ENCODE measurements at regions not wholly inside any gene's neighbourhood (a gene's known extent, or its start where the extent isn't known, plus 50 kb on each side); places are given as distances from the start of the nearest gene placed in this dataset.
"Not testable (repeated sequence)": the region's sequence is repeated elsewhere in the genome, so short reads cannot be mapped to it uniquely, and the experiment has no call there.

- Histone ChIP-seq H3K27me3 (ENCODE audit: control insufficient read depth, insufficient read depth, low read length) (no peaks in the 10 kb centered on the region), H3K9ac (ENCODE audit: low read length) (no peak overlapping the region), H3K4me3 (ENCODE audit: low read depth, low read length) (no peak overlapping the region), H3K9me3 (ENCODE audit: control insufficient read depth, insufficient read depth, low read depth, low read length) (peaks cover 8% of the 10 kb centered on the region; the same call in 1 of the 2 replicates), H3K36me3 (ENCODE audit: control insufficient read depth, insufficient read depth, low read length) (no peaks in the 10 kb centered on the region), H3K4me1 (ENCODE audit: control insufficient read depth, insufficient read depth, low read length) (no peaks in the 10 kb centered on the region; the same call in 1 of the 2 replicates), H3K27ac (ENCODE audit: low read depth, low read length) (no peak overlapping the region)
Measured at GRCh38 chr10:29826221-29826620, 191.4 kb upstream of the SVIL start.

GRCh38 chr10:29823553-29824080 lies 188.8 kb upstream of the SVIL start:
- H3K36me3 ChIP-seq (ENCODE audit: control insufficient read depth, insufficient read depth, low read length), result no peaks in the 10 kb centered on the region
- H3K9me3 ChIP-seq (ENCODE audit: control insufficient read depth, insufficient read depth, low read depth, low read length), result no peaks in the 10 kb centered on the region
- H3K4me1 ChIP-seq (ENCODE audit: control insufficient read depth, insufficient read depth, low read length), result no peaks in the 10 kb centered on the region; the same call in 1 of the 2 replicates
- H3K9ac ChIP-seq (ENCODE audit: low read length), result no peak overlapping the region
- H3K27me3 ChIP-seq (ENCODE audit: control insufficient read depth, insufficient read depth, low read length), result no peaks in the 10 kb centered on the region
- H3K27ac ChIP-seq (ENCODE audit: low read depth, low read length), result no peak overlapping the region
- H3K4me3 ChIP-seq (ENCODE audit: low read depth, low read length), result no peak overlapping the region

- Histone ChIP-seq H3K4me1 (ENCODE audit: control insufficient read depth, insufficient read depth, low read length) (no peaks in the 10 kb centered on the region; the same call in 1 of the 2 replicates), H3K4me3 (ENCODE audit: low read depth, low read length) (no peak overlapping the region), H3K9ac (ENCODE audit: low read length) (no peak overlapping the region), H3K27me3 (ENCODE audit: control insufficient read depth, insufficient read depth, low read length) (no peaks in the 10 kb centered on the region), H3K27ac (ENCODE audit: low read depth, low read length) (no peak overlapping the region), H3K36me3 (ENCODE audit: control insufficient read depth, insufficient read depth, low read length) (no peaks in the 10 kb centered on the region), H3K9me3 (ENCODE audit: control insufficient read depth, insufficient read depth, low read depth, low read length) (no peaks in the 10 kb centered on the region)
Measured at GRCh38 chr10:29820890-29821461, 186.2 kb upstream of the SVIL start.

- H3K4me1 ChIP-seq (ENCODE audit: control insufficient read depth, insufficient read depth, low read length), result no peaks in the 10 kb centered on the region; the same call in 1 of the 2 replicates
- H3K9ac ChIP-seq (ENCODE audit: low read length), result no peak overlapping the region
- H3K36me3 ChIP-seq (ENCODE audit: control insufficient read depth, insufficient read depth, low read length), result no peaks in the 10 kb centered on the region
- H3K9me3 ChIP-seq (ENCODE audit: control insufficient read depth, insufficient read depth, low read depth, low read length), result no peaks in the 10 kb centered on the region
- H3K27ac ChIP-seq (ENCODE audit: low read depth, low read length), result no peak overlapping the region
- H3K4me3 ChIP-seq (ENCODE audit: low read depth, low read length), result no peak overlapping the region
- no peaks in the 10 kb centered on the region for H3K27me3 ChIP-seq (ENCODE audit: control insufficient read depth, insufficient read depth, low read length)
Measured at GRCh38 chr10:29816801-29817558, 182.2 kb upstream of the SVIL start.

DNA sequence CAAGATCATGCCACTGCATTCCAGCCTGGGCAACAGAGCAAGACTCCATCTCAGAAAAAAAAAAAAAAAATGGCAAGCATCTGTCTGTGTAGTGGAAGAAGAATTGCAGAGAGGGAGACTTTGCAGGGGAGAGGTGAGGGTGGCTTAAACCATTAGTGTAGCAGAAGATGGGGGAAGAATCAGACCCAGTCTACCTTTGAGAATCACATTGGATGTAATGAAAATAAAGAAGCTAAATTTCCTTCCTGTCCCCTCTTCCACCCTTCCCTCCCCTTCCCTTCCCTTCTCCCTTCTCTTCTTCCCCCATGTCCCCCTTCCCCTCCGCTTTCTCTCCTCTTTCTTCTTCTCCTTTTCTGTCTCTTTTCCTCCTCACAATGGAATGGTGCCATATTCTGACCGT lies 180.8 kb upstream of the SVIL start:
- Histone ChIP-seq H3K27me3 (ENCODE audit: control insufficient read depth, insufficient read depth, low read length) (no peaks in the 10 kb centered on the region), H3K4me1 (ENCODE audit: control insufficient read depth, insufficient read depth, low read length) (no peaks in the 10 kb centered on the region; the same call in 1 of the 2 replicates), H3K27ac (ENCODE audit: low read depth, low read length) (no peak overlapping the region), H3K4me3 (ENCODE audit: low read depth, low read length) (no peak overlapping the region), H3K9me3 (ENCODE audit: control insufficient read depth, insufficient read depth, low read depth, low read length) (no peaks in the 10 kb centered on the region), H3K36me3 (ENCODE audit: control insufficient read depth, insufficient read depth, low read length) (no peaks in the 10 kb centered on the region), H3K9ac (ENCODE audit: low read length) (no peak overlapping the region)

DNA sequence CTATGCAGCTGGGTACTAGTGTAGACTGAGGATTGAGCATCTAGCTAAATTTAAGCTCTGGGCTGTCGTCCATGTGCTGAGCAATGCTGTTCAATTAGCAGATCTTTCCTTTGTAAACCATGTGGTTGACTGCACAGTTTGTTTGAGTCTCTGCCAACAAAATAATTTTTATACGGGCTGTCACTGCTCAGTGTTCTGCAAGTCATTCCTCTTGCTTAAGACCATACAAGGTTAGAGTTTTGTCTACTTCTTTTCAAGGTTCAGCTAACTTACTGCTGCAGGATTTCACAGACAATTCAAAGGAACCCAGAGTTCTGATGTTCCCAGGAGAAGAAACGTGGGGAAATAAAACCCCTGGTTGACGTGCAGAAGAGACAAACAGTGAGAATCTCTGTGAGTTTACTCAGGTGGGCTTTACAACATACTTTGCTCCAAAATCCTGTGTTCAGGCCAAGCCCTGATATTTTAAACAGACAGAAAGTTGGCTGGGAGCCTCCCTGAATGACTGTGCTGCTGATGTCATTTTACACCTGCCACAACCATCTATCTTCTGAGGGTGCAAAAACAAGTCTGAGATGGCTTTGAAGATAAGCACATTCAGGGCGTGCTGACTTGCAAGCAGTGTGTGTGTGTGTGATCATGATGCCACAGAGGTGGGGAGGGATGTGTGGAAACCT lies 177.1 kb upstream of the SVIL start:
- Histone ChIP-seq H3K36me3 (ENCODE audit: control insufficient read depth, insufficient read depth, low read length) (no peaks in the 10 kb centered on the region), H3K27ac (ENCODE audit: low read depth, low read length) (no peak overlapping the region), H3K9ac (ENCODE audit: low read length) (no peak overlapping the region), H3K4me1 (ENCODE audit: control insufficient read depth, insufficient read depth, low read length) (no peaks in the 10 kb centered on the region), H3K9me3 (ENCODE audit: control insufficient read depth, insufficient read depth, low read depth, low read length) (no peaks in the 10 kb centered on the region), H3K27me3 (ENCODE audit: control insufficient read depth, insufficient read depth, low read length) (no peaks in the 10 kb centered on the region), H3K4me3 (ENCODE audit: low read depth, low read length) (no peak overlapping the region)

DNA sequence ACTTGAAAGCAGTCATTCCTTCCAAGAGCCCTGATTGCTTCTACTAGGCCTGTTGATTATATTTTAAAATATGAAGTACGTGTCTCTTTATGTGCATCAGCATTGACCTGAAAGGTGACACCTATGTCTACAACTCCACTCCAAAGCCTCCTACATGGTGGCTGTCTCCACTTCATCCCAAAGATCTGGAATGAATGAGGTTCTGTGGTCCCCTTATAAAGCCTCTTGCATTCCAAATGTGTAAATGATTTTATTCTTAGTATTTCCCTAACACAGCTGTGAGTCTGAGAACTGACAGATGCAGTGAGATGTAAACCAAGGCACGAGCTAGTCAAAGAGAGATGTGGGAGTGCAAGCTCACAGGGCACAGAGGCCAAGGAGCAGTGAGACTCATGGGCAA lies 176.0 kb upstream of the SVIL start:
- no peaks in the 10 kb centered on the region for H3K27me3 ChIP-seq (ENCODE audit: control insufficient read depth, insufficient read depth, low read length)
- H3K36me3 ChIP-seq (ENCODE audit: control insufficient read depth, insufficient read depth, low read length), result no peaks in the 10 kb centered on the region
- no peaks in the 10 kb centered on the region for H3K4me1 ChIP-seq (ENCODE audit: control insufficient read depth, insufficient read depth, low read length)
- H3K27ac ChIP-seq (ENCODE audit: low read depth, low read length), result no peak overlapping the region
- no peak overlapping the region for H3K9ac ChIP-seq (ENCODE audit: low read length)
- no peak overlapping the region for H3K4me3 ChIP-seq (ENCODE audit: low read depth, low read length)
- no peaks in the 10 kb centered on the region for H3K9me3 ChIP-seq (ENCODE audit: control insufficient read depth, insufficient read depth, low read depth, low read length)

- H3K9me3 ChIP-seq (ENCODE audit: control insufficient read depth, insufficient read depth, low read depth, low read length); H3K9ac ChIP-seq (ENCODE audit: low read length); H3K27ac ChIP-seq (ENCODE audit: low read depth, low read length); H3K4me3 ChIP-seq (ENCODE audit: low read depth, low read length); H3K36me3 ChIP-seq (ENCODE audit: control insufficient read depth, insufficient read depth, low read length); H3K4me1 ChIP-seq (ENCODE audit: control insufficient read depth, insufficient read depth, low read length); H3K27me3 ChIP-seq (ENCODE audit: control insufficient read depth, insufficient read depth, low read length): not testable (repeated sequence)
Measured at GRCh38 chr10:29810231-29810630, 175.5 kb upstream of the SVIL start.

DNA sequence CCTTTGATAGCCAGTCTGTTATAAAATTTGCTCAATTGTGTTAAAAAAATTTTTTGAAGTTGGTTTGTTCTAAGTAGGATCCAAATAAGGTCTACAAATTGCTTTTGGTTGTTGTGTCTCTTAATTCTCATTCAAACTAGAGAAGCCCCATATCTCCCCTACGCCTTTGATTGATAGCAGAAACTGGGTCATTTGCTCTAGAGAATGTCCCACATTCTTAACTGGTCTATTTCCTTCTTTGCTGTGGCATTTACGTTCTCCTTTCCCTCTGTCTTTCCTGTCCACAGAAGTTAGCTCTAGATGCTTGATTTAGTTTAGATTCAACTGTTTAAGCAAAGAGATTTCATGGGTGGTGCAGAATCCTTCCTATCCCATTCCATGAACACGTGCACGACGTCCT lies 174.6 kb upstream of the SVIL start:
- Histone ChIP-seq H3K9me3 (ENCODE audit: control insufficient read depth, insufficient read depth, low read depth, low read length) (0 out of 2 replicates have a peak, but pooled peaks cover 3% of the 10 kb centered on the region), H3K27ac (ENCODE audit: low read depth, low read length) (no peak overlapping the region), H3K4me1 (ENCODE audit: control insufficient read depth, insufficient read depth, low read length) (no peaks in the 10 kb centered on the region)

GRCh38 chr10:29807163-29807806 lies 172.5 kb upstream of the SVIL start:
- Histone ChIP-seq H3K9ac (ENCODE audit: low read length) (no peak overlapping the region), H3K27me3 (ENCODE audit: control insufficient read depth, insufficient read depth, low read length) (no peaks in the 10 kb centered on the region), H3K27ac (ENCODE audit: low read depth, low read length) (no peak overlapping the region), H3K9me3 (ENCODE audit: control insufficient read depth, insufficient read depth, low read depth, low read length) (0 out of 2 replicates have a peak, but pooled peaks cover 3% of the 10 kb centered on the region), H3K36me3 (ENCODE audit: control insufficient read depth, insufficient read depth, low read length) (no peaks in the 10 kb centered on the region), H3K4me1 (ENCODE audit: control insufficient read depth, insufficient read depth, low read length) (no peaks in the 10 kb centered on the region), H3K4me3 (ENCODE audit: low read depth, low read length) (no peak overlapping the region)

More for the DNA sequence above, 174.6 kb upstream of the SVIL start:
- Histone ChIP-seq H3K36me3 (ENCODE audit: control insufficient read depth, insufficient read depth, low read length) (no peaks in the 10 kb centered on the region), H3K4me3 (ENCODE audit: low read depth, low read length) (no peak overlapping the region), H3K27me3 (ENCODE audit: control insufficient read depth, insufficient read depth, low read length) (no peaks in the 10 kb centered on the region), H3K9ac (ENCODE audit: low read length) (no peak overlapping the region)

Measured in HUES6 (cell line).